Testis (tissue), 2 donors: ENCODE measurements at regions not wholly inside any gene's neighbourhood (a gene's known extent, or its start where the extent isn't known, plus 50 kb on each side); places are given as distances from the start of the nearest gene placed in this dataset.

Experiments
- CTCF ChIP-seq, 3 experiments: fragments of 450-650 bp in 2 of 3; fragments of 200-600 bp in 1 of 3; sonication (generic) in 1 of 3; IDR thresholded peaks; one replicate each; pipeline ENCODE4 v1.5.1; 2016 to 2019; ENCODE audit warnings: antibody characterized with exemption in 3 of 3, mild to moderate bottlenecking in 2 of 3, moderate library complexity in 1 of 3
- POLR2A ChIP-seq: fragments of 450-650 bp; IDR thresholded peaks from one replicate; pipeline ENCODE4 v1.6.1; 2017; ENCODE audit warnings: antibody characterized with exemption, mild to moderate bottlenecking, moderate library complexity

- TF ChIP-seq CTCF (IDR thresholded peaks at IDR 0.05): no peak
- no peak for TF ChIP-seq POLR2A
Measured at GRCh38 chr11:97454988-97455387, 1065.2 kb downstream of the JRKL start.
